Astrocyte (in vitro differentiated cells and primary cell): ENCODE measurements at regions not wholly inside any gene's neighbourhood (a gene's known extent, or its start where the extent isn't known, plus 50 kb on each side); places are given as distances from the start of the nearest gene placed in this dataset.

Experiments
- DNase-seq: peaks from one replicate; pipeline ENCODE4 v3.0.0-alpha.2; 2010; ENCODE audit warnings: low read depth
- FAIRE-seq: peaks from 2 replicates; lab custom pipeline; 2011; peaks lifted over from hg19 to GRCh38; lab: Jason Lieb, UNC
- H2AFZ ChIP-seq: 2 replicates; pipeline ENCODE4 v1.6.0; 2012; ENCODE audit warnings: low read depth, low read length, inconsistent platforms
- H3K27ac ChIP-seq: 2 replicates; pipeline ENCODE4 v1.5.1; 2011; ENCODE audit warnings: low read depth, low read length, inconsistent platforms
- H3K27me3 ChIP-seq: 2 replicates; pipeline ENCODE4 v1.6.0; 2011; ENCODE audit warnings: low read length, inconsistent platforms; ENCODE audit not compliant: insufficient read depth
- H3K36me3 ChIP-seq: 2 replicates; pipeline ENCODE4 v1.5.1; 2011; ENCODE audit warnings: low read length, inconsistent platforms; ENCODE audit not compliant: insufficient read depth
- H3K4me1 ChIP-seq: 2 replicates; pipeline ENCODE4 v1.5.1; 2011; ENCODE audit warnings: low read length, inconsistent platforms; ENCODE audit not compliant: insufficient read depth
- H3K4me2 ChIP-seq: 2 replicates; pipeline ENCODE4 v1.6.0; 2012; ENCODE audit warnings: low read length, inconsistent platforms
- H3K4me3 ChIP-seq: 2 replicates; pipeline ENCODE4 v1.5.1; 2011; ENCODE audit warnings: low read depth, mild to moderate bottlenecking, low read length, inconsistent platforms; ENCODE audit not compliant: insufficient read depth
- H3K79me2 ChIP-seq: 2 replicates; pipeline ENCODE4 v1.6.0; 2012; ENCODE audit warnings: mild to moderate bottlenecking, low read length, inconsistent platforms; ENCODE audit not compliant: insufficient read depth
- H3K9ac ChIP-seq: 2 replicates; pipeline ENCODE4 v1.6.0; 2012; ENCODE audit warnings: mild to moderate bottlenecking, low read length, inconsistent platforms
- H3K9me3 ChIP-seq: 2 replicates; pipeline ENCODE4 v1.5.1; 2012; ENCODE audit warnings: low read depth, mild to moderate bottlenecking, low read length, inconsistent platforms; ENCODE audit not compliant: insufficient read depth
- H4K20me1 ChIP-seq: 2 replicates; pipeline ENCODE4 v1.6.0; 2012; ENCODE audit warnings: low read length, inconsistent platforms; ENCODE audit not compliant: insufficient read depth
- H3K27ac Mint-ChIP-seq: one replicate; pipeline ENCODE4 v1.8.0; 2021; ENCODE audit warnings: mild to moderate bottlenecking, mixed read lengths; ENCODE audit not compliant: unreplicated experiment
- H3K27me3 Mint-ChIP-seq: one replicate; pipeline ENCODE4 v1.8.0; 2021; ENCODE audit warnings: low read depth, mixed read lengths; ENCODE audit not compliant: unreplicated experiment
- H3K36me3 Mint-ChIP-seq: one replicate; pipeline ENCODE4 v1.8.0; 2021; ENCODE audit warnings: low read depth, mixed read lengths; ENCODE audit not compliant: unreplicated experiment
- H3K4me1 Mint-ChIP-seq: one replicate; pipeline ENCODE4 v1.8.0; 2021; ENCODE audit warnings: low read depth, mixed read lengths; ENCODE audit not compliant: unreplicated experiment
- H3K4me3 Mint-ChIP-seq: one replicate; pipeline ENCODE4 v1.8.0; 2021; ENCODE audit warnings: mild to moderate bottlenecking, moderate library complexity, mixed read lengths; ENCODE audit not compliant: unreplicated experiment
- H3K9me3 Mint-ChIP-seq: one replicate; pipeline ENCODE4 v1.8.0; 2021; ENCODE audit warnings: mild to moderate bottlenecking, mixed read lengths; ENCODE audit not compliant: unreplicated experiment
- CTCF ChIP-seq: IDR thresholded peaks from 2 replicates; pipeline ENCODE4 v1.5.1; 2011; ENCODE audit warnings: low read depth, mild to moderate bottlenecking, inconsistent platforms, low read length, moderate library complexity; ENCODE audit not compliant: insufficient read depth
- EZH2 ChIP-seq: IDR thresholded peaks from 2 replicates; pipeline ENCODE4 v1.6.1; 2012; ENCODE audit warnings: mild to moderate bottlenecking, low read length, inconsistent platforms; ENCODE audit not compliant: insufficient read depth

- DNase-seq = peak; percentile 39
- no peaks in the 10 kb centered on the region for H3K27me3 Mint-ChIP-seq
- H3K4me1 Mint-ChIP-seq = peaks cover 8% of the 10 kb centered on the region
- H3K4me3 Mint-ChIP-seq = no peak overlapping the region
- Histone ChIP-seq H3K9ac (no peak overlapping the region), H3K27me3 (no peaks in the 10 kb centered on the region), H3K4me2 (no peak overlapping the region), H3K9me3 (peaks cover 5% of the 10 kb centered on the region), H3K4me1 (no peaks in the 10 kb centered on the region), H2AFZ (no peak overlapping the region), H4K20me1 (no peaks in the 10 kb centered on the region), H3K4me3 (no peak overlapping the region), H3K27ac (no peak overlapping the region), H3K36me3 (no peaks in the 10 kb centered on the region), H3K79me2 (no peaks in the 10 kb centered on the region)
- no peak for FAIRE-seq
- no peak for TF ChIP-seq CTCF
- TF ChIP-seq EZH2 = no peak
- peaks cover 22% of the 10 kb centered on the region for H3K9me3 Mint-ChIP-seq
- H3K36me3 Mint-ChIP-seq = no peaks in the 10 kb centered on the region
- H3K27ac Mint-ChIP-seq = peak overlapping the region; percentile 60
Measured at GRCh38 chr5:27158775-27159174, 120.4 kb upstream of the CDH9 start.

- H3K27ac Mint-ChIP-seq = peak overlapping the region; percentile 60
- Histone ChIP-seq H3K4me2 (no peak overlapping the region), H3K4me3 (no peak overlapping the region), H3K27me3 (no peaks in the 10 kb centered on the region), H4K20me1 (no peaks in the 10 kb centered on the region), H3K9ac (no peak overlapping the region), H3K36me3 (no peaks in the 10 kb centered on the region), H3K79me2 (no peaks in the 10 kb centered on the region), H3K4me1 (no peaks in the 10 kb centered on the region), H2AFZ (no peak overlapping the region), H3K9me3 (peaks cover 5% of the 10 kb centered on the region), H3K27ac (no peak overlapping the region)
- FAIRE-seq = no peak
- TF ChIP-seq EZH2 (no peak), CTCF (no peak)
- DNase-seq = peak; percentile 10
- no peak overlapping the region for H3K4me3 Mint-ChIP-seq
- no peaks in the 10 kb centered on the region for H3K36me3 Mint-ChIP-seq
- peaks cover 8% of the 10 kb centered on the region for H3K4me1 Mint-ChIP-seq
- no peaks in the 10 kb centered on the region for H3K27me3 Mint-ChIP-seq
- peaks cover 22% of the 10 kb centered on the region for H3K9me3 Mint-ChIP-seq
Measured at GRCh38 chr5:27158171-27158570, 119.8 kb upstream of the CDH9 start.

DNA sequence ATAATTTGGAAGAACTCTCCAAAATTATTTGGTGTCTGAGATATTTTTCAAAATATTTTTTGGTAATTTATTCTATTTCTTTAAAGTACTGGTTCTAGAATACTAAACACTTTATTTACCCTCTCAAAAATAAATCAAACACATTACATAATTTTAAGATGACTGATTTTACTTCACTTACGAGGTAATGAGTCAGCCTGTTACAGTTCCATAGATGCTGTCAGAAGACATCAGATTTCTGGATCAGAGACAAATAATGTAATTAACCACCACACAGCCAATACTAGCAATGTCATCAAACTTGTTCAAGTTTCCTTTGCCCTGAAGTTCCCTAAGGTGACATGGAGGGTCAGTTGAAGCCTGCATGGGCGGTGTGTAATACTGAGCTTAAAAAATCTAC lies 106.1 kb upstream of the CDH9 start:
- Mint-ChIP-seq H3K9me3 (no peaks in the 10 kb centered on the region), H3K4me3 (no peak overlapping the region), H3K36me3 (no peaks in the 10 kb centered on the region), H3K27ac (no peak overlapping the region), H3K4me1 (peaks cover 15% of the 10 kb centered on the region), H3K27me3 (no peaks in the 10 kb centered on the region)
- DNase-seq (no peak), FAIRE-seq (no peak)
- no peak overlapping the region for H3K9ac ChIP-seq
- H3K4me3 ChIP-seq = no peak overlapping the region
- H3K27ac ChIP-seq = no peak overlapping the region
- no peaks in the 10 kb centered on the region for H3K27me3 ChIP-seq
- no peaks in the 10 kb centered on the region for H3K4me1 ChIP-seq
- no peak overlapping the region for H2AFZ ChIP-seq
- H3K4me2 ChIP-seq = no peak overlapping the region
- TF ChIP-seq EZH2 (no peak), CTCF (no peak)
- H3K36me3 ChIP-seq = no peaks in the 10 kb centered on the region
- no peaks in the 10 kb centered on the region for H3K9me3 ChIP-seq
- H4K20me1 ChIP-seq = no peaks in the 10 kb centered on the region
- H3K79me2 ChIP-seq = no peaks in the 10 kb centered on the region
